GM12872 (cell line): ENCODE measurements at regions not wholly inside any gene's neighbourhood (a gene's known extent, or its start where the extent isn't known, plus 50 kb on each side); places are given as distances from the start of the nearest gene placed in this dataset.

Experiments used
- TF ChIP-seq, protein P1 (sequence below): IDR thresholded peaks from 3 replicates; pipeline ENCODE4 v1.5.1; 2011; ENCODE audit warnings: low read depth, mild to moderate bottlenecking, low read length, moderate library complexity; ENCODE audit not compliant: insufficient read depth

DNA sequence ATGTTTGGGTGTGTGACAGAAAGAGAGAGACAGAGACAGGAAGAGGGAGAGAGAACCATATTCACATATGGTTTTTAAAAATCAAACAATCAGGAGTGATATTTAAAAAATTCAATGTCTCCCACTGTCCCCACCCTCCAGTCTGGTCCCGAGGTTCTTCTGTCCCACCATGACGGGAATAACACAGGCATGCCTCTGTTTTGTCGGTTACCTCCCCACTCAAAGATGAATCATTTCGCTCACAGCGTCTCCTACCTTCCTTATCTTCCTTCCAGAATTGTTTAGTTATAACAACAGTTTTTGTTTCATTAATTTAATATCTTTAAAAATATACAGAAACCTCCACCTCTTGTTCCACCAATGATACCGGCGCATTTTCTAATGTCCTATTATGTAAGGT is 113.0 kb downstream of the KCNF1 start:
- TF ChIP-seq, protein P1, sequence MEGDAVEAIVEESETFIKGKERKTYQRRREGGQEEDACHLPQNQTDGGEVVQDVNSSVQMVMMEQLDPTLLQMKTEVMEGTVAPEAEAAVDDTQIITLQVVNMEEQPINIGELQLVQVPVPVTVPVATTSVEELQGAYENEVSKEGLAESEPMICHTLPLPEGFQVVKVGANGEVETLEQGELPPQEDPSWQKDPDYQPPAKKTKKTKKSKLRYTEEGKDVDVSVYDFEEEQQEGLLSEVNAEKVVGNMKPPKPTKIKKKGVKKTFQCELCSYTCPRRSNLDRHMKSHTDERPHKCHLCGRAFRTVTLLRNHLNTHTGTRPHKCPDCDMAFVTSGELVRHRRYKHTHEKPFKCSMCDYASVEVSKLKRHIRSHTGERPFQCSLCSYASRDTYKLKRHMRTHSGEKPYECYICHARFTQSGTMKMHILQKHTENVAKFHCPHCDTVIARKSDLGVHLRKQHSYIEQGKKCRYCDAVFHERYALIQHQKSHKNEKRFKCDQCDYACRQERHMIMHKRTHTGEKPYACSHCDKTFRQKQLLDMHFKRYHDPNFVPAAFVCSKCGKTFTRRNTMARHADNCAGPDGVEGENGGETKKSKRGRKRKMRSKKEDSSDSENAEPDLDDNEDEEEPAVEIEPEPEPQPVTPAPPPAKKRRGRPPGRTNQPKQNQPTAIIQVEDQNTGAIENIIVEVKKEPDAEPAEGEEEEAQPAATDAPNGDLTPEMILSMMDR = no peak

DNA sequence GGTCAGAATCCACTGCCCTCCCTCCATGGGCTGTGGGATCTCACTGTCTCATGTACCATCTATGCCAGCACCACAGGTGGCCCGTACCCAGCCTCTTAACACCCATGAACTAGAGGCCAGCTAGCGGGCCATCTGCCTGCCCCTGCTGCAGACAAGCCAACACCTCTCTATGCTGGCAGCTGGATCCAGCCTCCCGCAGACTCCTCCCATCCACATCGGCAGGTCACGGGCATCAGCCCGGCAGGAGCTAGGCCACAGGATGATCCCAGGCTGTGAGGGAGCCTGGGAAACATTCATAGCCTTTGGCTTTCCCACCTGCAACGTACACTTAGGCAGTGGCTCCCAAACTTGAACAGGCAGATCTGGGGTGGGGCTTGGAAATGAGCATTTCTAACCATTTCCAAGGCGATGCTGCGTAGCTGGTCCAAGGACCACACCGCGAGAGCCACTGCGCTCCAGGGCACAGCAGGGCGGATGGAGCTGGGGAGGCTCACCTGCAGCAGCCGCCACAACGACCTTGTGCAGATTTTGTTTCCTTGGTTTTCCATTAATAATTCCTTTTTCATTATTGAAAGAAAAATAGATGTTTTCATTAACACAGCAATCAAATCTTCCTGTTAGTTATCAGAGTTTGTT is 114.7 kb downstream of the KCNF1 start:
- TF ChIP-seq, protein P1 = no peak

DNA sequence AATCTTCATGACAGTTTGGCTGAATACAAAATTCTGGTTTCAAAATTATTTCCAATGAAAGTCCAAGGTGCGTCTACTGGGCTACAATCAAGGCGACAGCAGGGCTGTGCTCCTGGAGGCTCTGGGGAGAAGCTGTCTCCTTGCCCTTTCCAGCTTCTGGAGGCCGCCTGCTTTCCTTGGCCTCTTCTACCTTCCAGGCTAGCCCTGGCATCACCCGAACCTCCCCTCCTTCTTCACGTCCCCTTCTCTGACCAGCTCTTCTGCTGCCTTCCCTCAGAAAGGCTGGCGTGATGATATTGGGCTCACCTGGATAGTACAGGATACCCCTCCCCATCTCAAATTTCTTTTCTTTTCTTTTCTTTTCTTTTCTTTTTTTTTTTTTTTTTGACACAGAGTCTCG is 115.5 kb downstream of the KCNF1 start:
- TF ChIP-seq, protein P1 = no peak

DNA sequence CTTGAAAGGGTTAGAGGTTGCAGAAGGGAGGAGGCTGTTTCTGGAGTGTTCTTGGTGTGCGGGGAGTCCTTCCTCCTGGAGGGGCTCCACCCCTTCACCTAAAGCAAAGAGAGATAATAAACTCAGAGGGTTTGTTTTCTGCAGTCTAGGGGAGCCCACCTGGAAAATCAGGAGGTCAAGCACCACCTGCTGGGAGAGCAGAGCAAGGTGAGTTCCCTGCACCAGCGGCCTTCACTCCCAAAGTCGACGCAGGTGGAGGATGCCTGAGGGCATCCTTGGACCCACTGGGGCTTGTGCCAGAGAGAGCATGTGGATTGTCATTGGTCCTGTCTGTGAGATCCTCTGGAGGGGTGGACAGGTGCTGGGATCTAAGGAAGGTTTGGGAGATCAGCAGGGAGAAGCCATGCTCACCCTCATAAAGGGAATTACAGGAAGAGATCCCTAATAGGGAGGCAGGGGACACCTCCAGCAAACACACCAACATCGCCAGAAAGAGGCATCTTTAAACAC is 116.7 kb downstream of the KCNF1 start:
- TF ChIP-seq, protein P1 = 0 out of 3 replicates have a peak, but pooled peaks have one; percentile 6

DNA sequence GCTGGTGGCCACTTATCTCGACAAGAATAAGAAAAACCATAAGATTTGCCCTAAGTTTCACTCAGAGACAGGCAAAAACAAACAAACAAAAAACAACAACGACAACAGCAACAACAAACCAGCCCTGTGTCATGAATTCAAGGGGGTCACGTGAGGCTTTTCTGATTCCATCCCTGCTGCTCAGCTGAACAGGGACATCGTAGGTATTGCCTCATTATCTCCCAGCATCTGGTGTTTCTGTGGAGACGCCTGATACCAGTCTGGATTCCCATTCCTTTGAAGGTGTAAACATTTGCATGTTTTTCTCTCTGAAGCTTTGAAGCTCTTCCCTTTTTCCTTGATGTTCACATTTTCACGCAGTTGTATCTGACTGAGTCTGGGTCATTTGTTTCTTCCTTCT is 117.4 kb downstream of the KCNF1 start:
- TF ChIP-seq, protein P1 = no peak

DNA sequence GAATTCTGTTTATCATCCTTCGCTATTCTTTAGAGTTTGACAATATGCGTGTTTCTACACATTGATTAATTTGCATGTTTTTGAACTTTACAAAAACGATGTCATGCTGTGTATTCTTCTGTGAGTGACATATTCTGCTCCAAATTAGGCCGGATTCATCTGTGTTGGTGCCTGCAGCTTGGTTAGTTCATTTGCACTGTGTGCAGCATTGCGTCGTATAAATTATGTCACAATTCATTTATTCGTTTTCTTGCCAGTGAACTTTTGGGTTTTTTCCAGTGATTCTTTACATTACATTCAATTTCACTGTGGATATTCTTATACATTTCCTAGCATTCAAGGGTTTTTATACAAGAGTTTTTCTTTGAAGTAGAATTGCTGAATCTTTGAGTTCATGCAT is 118.3 kb downstream of the KCNF1 start:
- TF ChIP-seq, protein P1 = no peak

DNA sequence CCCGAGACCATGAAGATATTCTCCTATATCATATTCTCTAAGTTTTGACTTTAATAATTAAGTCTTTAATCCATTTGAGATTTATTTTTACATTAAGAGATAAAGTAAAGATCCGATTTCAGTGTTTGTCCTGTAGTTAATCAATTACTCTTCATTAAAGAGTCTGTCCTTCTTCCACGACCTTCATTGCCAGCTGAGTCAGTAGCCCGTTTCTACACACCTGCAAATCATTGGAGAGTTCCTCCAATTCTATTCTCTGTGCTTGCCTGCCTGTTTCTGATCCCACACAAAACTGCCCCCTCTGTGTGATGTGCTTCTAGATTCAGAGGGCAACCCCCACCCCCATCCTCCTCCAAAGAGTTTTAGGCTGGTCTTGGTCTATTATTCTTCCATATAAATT is 119.2 kb downstream of the KCNF1 start:
- TF ChIP-seq, protein P1 = no peak
